Stimulated activated CD4-positive, alpha-beta T cell treated with anti-CD3 and anti-CD28 coated beads, Interleukin-15, amount 100 ng/mL, for 24 hours (primary cell): ENCODE measurements at regions not wholly inside any gene's neighbourhood (a gene's known extent, or its start where the extent isn't known, plus 50 kb on each side); places are given as distances from the start of the nearest gene placed in this dataset.

Experiments
- DNase-seq: peaks from one replicate; pipeline ENCODE4 v3.0.0-alpha.2; 2020

DNA sequence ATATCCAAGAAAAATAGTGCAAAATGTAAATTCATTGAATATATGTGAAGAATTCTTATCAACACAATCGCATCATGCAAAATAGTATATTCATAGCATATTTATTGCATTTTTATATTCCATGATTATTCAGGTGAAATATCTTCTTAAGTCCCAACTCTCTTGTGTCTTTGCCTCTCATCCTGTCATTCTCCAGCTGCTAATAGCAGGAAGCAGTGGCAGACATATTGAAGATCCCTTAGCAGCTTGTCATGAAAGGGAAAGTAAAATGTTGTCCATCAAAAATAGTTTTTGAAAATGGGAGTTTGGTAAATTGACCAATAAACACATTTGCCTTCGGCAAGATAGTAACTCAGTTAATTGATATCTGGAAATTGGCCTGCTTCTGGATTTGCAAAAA, 265.3 kb upstream of the TGFBR2 start:
- no peak for DNase-seq

DNA sequence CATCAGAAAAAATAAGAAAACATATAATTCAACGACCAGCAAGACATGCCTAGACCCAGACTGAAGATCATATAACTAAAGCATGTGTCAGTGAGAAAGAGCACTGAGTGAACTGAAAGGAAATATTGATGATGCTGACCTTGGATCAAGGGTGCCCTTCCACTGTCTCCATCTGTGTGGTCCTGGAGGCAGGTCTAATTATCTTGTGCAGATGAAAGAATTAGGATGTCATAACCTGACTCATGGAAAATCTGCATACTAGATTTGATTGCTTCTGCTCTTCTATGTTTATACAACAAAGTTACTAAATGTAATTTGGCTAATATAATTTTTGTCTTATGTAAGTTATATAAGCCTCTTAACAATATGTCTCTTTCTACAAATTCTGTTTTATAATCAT, 264.6 kb upstream of the TGFBR2 start:
- DNase-seq, result no peak

- peak; percentile 32 for DNase-seq
Measured at GRCh38 chr3:30342318-30343060, 263.9 kb upstream of the TGFBR2 start.

DNA sequence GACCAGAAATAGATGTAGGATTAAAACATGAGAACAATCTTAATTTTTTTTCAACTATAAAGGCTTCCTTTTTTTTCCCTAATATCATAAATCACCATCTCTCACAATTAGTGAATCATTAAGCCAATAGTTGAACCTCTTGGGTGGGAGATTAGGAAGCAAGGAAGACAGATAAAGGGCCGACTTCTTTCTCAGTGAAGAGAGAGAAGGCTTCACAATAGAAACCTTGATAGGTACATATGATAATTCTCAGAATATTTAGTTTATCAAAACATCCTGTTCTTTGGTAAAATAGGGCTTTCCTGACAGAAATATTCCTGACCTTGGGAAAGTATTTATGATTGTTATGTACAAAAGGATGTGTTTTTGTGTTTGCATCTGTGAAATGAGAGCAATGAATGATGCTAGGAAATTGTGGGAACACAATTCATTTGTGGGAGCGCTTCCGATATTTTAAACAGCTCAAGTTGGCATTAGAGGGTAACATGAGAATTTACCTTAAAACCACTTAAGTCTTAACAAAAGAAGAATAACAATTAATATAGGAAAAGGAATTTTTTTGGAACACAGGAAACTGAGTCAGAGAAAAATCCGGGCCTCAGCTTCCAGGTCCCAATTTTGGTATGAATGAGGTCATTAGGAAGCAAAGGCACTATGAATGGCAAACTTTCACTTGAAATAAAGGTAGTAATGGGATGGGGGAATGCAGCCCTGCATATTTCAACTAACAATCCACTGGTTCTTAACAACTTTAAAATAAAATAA, 263.2 kb upstream of the TGFBR2 start:
- DNase-seq, result no peak

DNA sequence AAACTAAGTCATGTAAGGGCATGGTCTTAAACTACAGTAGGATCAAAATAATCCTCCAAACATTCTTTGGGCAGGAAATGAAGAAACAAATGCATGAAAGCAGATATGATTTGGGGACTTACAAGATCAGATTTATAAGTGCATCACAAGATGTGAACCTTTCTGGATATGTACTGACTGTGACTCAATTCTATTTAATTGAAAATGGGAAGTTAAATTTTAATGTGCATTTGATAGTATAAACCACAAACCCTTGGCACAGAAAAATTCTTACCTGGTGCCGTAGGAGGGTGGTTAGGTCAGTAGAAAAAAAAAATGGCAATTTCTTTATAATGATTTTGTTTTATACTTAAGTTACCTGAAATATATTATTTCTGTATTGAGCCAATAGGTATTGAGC, 262.5 kb upstream of the TGFBR2 start:
- no peak for DNase-seq

GRCh38 chr3:30344288-30344687, 262.1 kb upstream of the TGFBR2 start:
- DNase-seq, result no peak

DNA sequence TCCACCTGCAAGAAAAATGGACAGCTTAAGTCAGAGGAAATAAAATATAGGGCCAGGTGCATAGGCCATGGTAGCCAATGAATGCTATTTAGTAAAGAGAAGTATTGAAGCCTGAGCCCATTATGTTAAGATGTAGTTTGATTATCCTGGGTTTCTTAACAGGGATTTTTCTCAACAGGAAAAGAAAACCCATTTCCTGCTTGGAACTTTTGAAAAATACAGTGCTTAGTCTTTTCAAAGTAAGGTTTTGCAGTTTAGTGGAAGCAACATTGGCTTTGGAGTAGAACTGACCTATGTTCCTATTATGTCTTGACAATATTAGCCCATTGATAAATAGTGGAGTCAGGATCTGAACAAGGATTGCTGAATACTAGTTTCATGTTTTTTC, 259.5 kb upstream of the TGFBR2 start:
- DNase-seq, result no peak

DNA sequence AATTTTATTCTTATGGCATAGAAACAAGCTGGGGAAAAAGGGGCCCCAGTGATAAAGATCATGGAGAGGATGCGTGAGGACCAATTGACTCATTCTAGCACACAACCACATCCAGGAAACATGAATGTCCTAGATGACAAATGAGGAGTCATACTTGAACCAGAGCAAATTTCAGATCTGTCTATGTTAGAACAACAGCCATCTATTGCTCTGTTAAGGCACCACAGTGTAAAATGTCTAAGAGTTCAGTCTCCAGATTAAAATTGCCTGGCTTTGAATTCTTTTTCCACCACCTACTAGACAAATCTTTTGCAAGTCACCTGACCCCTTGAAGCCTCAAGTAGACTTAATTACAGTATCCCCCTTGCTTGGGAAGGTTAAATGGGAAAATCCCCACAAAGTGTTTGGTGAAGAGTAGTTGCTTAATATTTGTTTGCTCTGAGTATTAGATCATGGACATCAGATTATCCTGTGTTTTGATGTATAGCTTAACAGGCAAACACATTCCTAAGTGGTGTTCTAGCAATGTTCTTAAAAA, 258.7 kb upstream of the TGFBR2 start:
- DNase-seq, result peak; percentile 61

DNA sequence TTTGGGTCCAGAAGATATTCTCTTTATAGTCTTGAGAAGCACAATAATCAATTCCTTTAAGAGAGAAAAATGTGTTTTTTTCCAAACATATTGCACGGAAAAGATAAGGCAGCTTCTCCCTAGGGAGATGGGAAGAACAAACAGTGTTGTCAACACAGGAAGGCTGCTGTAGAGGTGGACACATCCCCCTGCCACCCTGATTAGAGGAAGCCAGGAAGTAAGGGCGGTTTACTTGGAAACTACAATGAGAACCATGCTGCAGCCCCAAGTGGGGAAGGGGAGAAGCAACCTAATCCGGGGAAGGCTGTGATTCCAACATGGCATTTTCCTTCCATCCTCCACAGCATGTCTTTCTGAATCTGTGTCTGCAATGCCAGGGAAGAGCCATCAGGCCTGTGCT, 256.9 kb upstream of the TGFBR2 start:
- no peak for DNase-seq

DNA sequence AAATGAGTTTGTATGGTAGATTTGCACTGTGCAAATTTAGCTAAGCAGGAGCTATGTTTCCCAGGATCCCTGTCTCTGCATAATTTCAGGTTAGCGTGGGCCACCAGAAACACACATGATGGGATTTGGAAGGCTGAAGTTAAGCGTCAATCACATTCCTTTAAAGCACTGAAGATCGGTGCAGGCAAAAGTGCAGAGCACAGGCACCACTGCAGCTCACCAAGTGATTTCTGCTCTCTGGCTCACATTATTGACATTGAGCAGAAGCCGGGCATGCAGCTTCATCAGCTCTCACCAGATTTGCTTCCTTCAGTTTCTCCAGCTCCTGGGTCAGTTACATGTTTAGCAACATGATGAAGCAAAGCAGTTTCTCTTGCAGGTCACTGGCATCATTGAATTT, 256.4 kb upstream of the TGFBR2 start:
- DNase-seq, result no peak

DNA sequence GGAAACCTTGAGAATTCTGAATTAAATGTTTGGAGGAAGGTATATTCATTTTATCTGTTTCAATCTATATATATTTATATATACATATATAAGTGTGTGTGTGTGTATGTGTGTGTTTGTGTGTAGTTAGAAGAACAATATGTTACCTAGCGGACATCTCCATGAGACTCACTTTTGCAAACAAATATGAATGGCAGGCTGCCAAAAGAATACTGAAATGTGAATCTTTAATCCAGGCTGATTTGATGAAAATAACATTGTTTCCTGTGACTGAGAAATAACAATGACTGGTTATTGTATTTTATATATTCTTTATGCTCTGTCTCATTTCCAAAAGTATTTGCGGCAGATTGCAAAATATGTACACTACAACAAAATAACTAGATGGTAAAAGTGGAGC, 255.5 kb upstream of the TGFBR2 start:
- DNase-seq, result no peak

GRCh38 chr3:30352410-30353318, 253.7 kb upstream of the TGFBR2 start:
- no peak for DNase-seq

DNA sequence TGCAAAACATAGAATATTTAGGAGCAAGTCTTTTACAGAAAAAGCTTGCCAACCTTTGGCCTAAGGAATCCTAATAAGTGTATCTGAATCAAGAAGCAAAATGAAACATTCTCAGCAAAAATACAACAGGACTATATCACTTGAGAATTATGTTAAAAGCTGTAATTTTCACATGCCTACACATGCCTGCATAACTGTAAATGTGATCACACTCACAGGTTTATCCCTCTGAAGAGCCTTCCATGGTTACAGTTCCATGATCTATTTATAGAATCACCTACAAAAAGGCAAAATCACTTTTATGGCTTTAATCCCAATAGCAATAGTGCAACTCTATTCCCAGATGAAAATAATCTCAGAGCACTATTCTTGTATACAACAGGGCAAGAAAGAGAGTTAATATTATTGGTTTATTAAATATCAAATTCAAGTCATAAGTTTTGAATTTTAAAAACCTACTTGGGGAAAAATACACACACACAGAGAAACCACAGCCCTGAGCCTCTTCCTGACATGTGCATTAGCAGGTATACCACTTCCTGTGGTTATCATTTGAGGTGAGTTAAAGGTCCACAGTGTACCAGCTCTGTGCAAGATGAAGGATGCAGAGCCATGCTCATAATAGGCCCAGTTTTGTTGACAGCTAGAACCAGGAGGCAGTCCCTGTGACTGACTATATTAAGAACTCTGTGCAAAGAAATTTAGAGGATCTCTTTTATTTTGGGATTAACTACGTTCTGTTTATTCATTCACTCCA, 252.5 kb upstream of the TGFBR2 start:
- peak; percentile 52 for DNase-seq

- no peak for DNase-seq
Measured at GRCh38 chr3:30354513-30354912, 251.9 kb upstream of the TGFBR2 start.

DNA sequence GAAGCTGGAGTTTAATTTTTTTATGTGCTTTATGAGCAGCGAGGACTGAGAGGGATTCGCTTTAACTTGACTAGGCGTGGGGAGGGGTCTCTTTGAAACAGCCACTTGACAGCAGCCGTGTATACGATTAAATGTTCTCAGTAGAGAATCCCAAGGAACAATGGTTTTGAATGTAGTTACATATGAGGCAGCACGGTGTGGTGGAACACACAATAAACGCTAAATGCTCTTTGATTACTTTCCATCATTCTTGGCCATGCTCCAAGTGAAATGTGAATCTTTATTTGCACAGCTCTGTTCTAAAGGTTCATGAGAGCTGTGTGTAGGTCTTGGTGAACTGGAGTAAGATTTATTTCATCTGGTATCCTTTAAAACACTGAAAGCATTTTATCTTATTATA, 251.4 kb upstream of the TGFBR2 start:
- DNase-seq, result no peak

DNA sequence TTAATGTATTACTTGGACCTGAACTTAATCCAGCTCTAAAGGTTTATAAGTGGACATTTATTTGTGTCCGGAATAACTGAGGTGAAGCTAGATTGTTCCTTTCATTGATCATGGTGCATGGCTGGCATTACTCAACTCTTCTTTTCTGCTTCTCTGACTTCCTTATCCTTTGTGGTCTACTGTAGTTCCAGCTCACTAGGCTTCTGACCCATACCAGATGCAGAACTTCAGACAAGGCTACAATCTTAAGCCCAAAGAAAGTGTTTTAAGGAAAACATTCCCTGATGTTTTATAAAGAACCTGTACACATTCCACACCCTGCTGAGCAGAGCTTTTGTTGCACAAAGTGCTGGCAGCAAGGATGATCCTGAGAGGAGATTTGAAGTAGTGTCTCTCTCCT, 250.8 kb upstream of the TGFBR2 start:
- DNase-seq, result no peak

DNA sequence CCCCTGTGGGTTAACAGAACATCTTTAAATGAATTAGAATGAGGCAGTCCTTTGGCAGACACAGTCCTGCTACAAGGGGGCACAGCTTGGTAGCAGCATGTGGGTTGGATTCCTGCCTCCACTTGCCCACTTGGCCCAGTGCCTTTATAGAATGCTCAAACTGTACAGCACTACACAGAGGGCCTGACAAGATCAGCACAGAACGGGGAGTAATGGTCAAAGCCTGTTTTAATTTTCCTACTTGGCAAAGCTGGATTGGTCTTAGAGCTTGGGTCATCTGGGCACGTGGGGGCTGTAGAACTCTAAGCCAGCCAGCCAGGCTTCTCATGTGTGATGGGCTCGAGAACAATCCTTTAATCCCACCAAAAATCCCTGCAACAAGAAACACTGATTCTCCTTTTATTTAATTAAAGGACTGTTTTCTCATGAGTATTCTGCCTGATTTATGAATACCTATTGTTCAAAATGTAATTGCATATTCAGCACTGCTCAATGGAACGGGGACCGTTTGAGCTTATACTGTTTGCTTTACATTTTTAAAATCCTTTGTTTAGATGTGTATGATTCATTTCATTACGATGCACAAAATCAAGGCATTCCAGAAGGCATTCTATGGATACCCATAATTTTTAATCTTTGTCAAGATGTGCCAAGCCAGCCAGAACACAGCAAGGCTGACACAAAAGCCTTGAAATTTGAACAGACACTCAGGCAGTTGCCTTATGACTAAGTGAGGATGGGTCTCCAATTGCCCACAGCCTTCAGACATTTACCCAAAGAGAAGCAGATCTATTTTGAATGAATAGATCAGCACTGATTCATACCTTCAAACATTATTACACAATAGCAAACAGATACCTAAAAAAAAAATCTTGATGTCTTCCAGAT, 249.3 kb upstream of the TGFBR2 start:
- no peak for DNase-seq

GRCh38 chr3:30357897-30358296, 248.5 kb upstream of the TGFBR2 start:
- DNase-seq, result no peak

DNA sequence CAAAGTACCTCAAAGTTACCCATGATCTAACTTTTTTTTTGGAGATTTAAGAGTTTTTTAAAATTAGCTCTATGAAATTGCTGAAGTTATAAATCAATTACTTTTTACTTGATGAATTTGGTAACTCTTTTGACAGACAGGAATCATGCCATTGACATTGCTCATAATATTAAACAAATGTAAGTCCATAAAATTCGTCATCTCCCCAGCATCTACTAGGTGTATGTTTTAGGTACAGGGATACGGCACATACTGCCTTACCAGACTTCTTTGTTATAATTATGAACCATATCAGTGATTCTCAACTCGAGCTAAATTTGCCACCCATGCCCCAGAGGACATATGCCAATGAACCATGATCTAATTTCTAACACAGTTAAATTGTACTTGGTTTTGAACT, 247.5 kb upstream of the TGFBR2 start:
- DNase-seq, result no peak

DNA sequence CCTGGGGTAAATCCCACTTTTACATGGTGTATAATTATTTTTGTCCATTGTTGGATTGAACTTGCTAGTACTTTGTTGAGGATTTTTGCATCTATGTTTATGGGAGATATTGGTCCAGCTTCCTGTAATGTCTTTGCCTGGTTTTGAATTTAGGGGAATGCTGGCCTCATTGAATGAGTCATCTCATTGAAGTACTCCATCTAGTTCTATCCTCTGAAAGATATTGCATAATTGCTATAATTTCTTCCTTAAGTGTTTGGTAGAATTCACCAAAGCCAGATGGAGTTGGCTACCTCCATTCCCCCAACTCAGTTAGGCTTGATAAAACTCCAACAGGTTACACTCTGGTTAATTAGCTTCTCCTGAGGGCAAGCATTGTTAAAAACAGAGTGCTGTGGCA, 237.4 kb upstream of the TGFBR2 start:
- no peak for DNase-seq

- no peak for DNase-seq
Measured at GRCh38 chr3:30370681-30371271, 235.6 kb upstream of the TGFBR2 start.
